NCI-H2227 (cell line): ENCODE measurements at regions not wholly inside any gene's neighbourhood (a gene's known extent, or its start where the extent isn't known, plus 50 kb on each side); places are given as distances from the start of the nearest gene placed in this dataset.

Experiments
- DNase-seq: peaks from one replicate; lab custom pipeline; 2025; ENCODE audit not compliant: unreplicated experiment; lab: John Stamatoyannopoulos, UW

DNA sequence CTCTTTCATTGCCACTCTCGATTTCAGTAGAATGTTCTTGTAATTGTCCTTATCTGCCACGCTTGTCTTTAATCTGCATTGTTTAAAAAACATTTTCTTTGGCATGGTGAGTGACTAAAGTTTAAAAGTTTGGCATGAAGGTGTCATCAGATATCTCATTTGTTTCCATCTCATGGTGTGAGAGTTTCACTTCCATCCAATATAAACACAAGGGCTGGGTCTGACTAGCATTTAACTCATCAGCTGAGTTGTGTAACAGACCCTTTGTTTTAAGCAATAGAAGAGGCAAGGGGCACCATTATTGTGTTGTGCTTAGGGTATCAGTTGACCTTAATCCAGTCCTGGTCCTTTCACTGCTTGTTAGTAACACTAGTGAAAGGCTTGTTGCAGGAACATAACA, 49.9 kb upstream of the IL12A start:
- no peak for DNase-seq
